Trophoblast cell (in vitro differentiated cells and primary cell): ENCODE measurements at regions not wholly inside any gene's neighbourhood (a gene's known extent, or its start where the extent isn't known, plus 50 kb on each side); places are given as distances from the start of the nearest gene placed in this dataset.

Source experiments
- DNase-seq, 2 donors: peaks; one replicate each; pipeline ENCODE4 v3.0.0-alpha.2; 2016
- H2AFZ ChIP-seq: 2 replicates; pipeline ENCODE4 v1.6.1; 2013; ENCODE audit warnings: low read length, moderate library complexity, mild to moderate bottlenecking; ENCODE audit not compliant: insufficient read depth, poor library complexity
- H2AK5ac ChIP-seq: 2 replicates; pipeline ENCODE4 v1.6.1; 2013; ENCODE audit warnings: mild to moderate bottlenecking, low read length
- H2BK120ac ChIP-seq: 2 replicates; pipeline ENCODE4 v1.6.1; 2013; ENCODE audit warnings: low read length, mild to moderate bottlenecking, moderate library complexity; ENCODE audit not compliant: insufficient read depth, poor library complexity
- H2BK12ac ChIP-seq: 2 replicates; pipeline ENCODE4 v1.6.1; 2013; ENCODE audit warnings: mild to moderate bottlenecking, low read length, moderate library complexity
- H2BK5ac ChIP-seq: 2 replicates; pipeline ENCODE4 v1.6.1; 2013; ENCODE audit warnings: low read length, low read depth, moderate library complexity, mild to moderate bottlenecking; ENCODE audit not compliant: poor library complexity
- H3K14ac ChIP-seq: 2 replicates; pipeline ENCODE4 v1.6.1; 2013; ENCODE audit warnings: mild to moderate bottlenecking, low read length
- H3K18ac ChIP-seq: 2 replicates; pipeline ENCODE4 v1.6.1; 2013; ENCODE audit warnings: mild to moderate bottlenecking, low read length
- H3K23ac ChIP-seq: 2 replicates; pipeline ENCODE4 v1.6.1; 2013; ENCODE audit warnings: low read length
- H3K27ac ChIP-seq: 2 replicates; pipeline ENCODE4 v1.5.1; 2013; ENCODE audit warnings: low read depth, mild to moderate bottlenecking, inconsistent platforms, low read length, moderate library complexity
- H3K27me3 ChIP-seq: 2 replicates; pipeline ENCODE4 v1.6.1; 2013; ENCODE audit warnings: inconsistent platforms, mild to moderate bottlenecking, low read length, moderate library complexity; ENCODE audit not compliant: insufficient read depth
- H3K36me3 ChIP-seq, 2 experiments: 1 replicate in 1 of 2; 2 replicates in 1 of 2; pipeline ENCODE4 v1.6.1; 2013; ENCODE audit warnings: low read length in 2 of 2, mild to moderate bottlenecking in 2 of 2, moderate library complexity in 1 of 2; ENCODE audit not compliant: insufficient read depth in 2 of 2, control insufficient read depth in 1 of 2
- H3K4ac ChIP-seq: 2 replicates; pipeline ENCODE4 v1.6.1; 2013; ENCODE audit warnings: low read depth, mild to moderate bottlenecking, low read length, moderate library complexity
- H3K4me1 ChIP-seq, 2 experiments: 1 replicate in 1 of 2; 2 replicates in 1 of 2; pipeline ENCODE4 v1.6.1; 2013; ENCODE audit warnings: low read length in 2 of 2, mild to moderate bottlenecking in 2 of 2, moderate library complexity in 1 of 2; ENCODE audit not compliant: insufficient read depth in 2 of 2, control insufficient read depth in 1 of 2
- H3K4me2 ChIP-seq: 2 replicates; pipeline ENCODE4 v1.6.1; 2013; ENCODE audit warnings: inconsistent platforms, mild to moderate bottlenecking, low read length, moderate library complexity
- H3K4me3 ChIP-seq: 2 replicates; pipeline ENCODE4 v1.5.1; 2013; ENCODE audit warnings: mild to moderate bottlenecking, low read depth, low read length, inconsistent platforms
- H3K79me1 ChIP-seq: one replicate; pipeline ENCODE4 v1.6.1; 2013; ENCODE audit warnings: low read length
- H3K79me2 ChIP-seq: 2 replicates; pipeline ENCODE4 v1.6.1; 2013; ENCODE audit warnings: low read length, mild to moderate bottlenecking; ENCODE audit not compliant: control insufficient read depth, insufficient read depth, poor library complexity
- H3K9ac ChIP-seq: 2 replicates; pipeline ENCODE4 v1.6.1; 2013; ENCODE audit warnings: mild to moderate bottlenecking, low read length
- H3K9me3 ChIP-seq: 2 replicates; pipeline ENCODE4 v1.6.1; 2013; ENCODE audit warnings: low read depth, mild to moderate bottlenecking, control low read depth, inconsistent platforms, low read length; ENCODE audit not compliant: insufficient read depth
- H4K12ac ChIP-seq: 2 replicates; pipeline ENCODE4 v1.6.1; 2013; ENCODE audit warnings: low read depth, mild to moderate bottlenecking, low read length, moderate library complexity
- H4K8ac ChIP-seq: 2 replicates; pipeline ENCODE4 v1.6.1; 2013; ENCODE audit warnings: low read depth, mild to moderate bottlenecking, low read length, moderate library complexity
- H4K91ac ChIP-seq: one replicate; pipeline ENCODE4 v1.6.1; 2013; ENCODE audit warnings: low read depth, mild to moderate bottlenecking, low read length, moderate library complexity
- WGBS: extraction: QIAGEN DNeasy Blood & Tissue Kit; methylation state at CpG from one replicate; pipeline ENCODE4 v1.1.7; 2013; ENCODE audit warnings: missing lambda C conversion rate; ENCODE audit not compliant: insufficient read length, insufficient coverage; ENCODE audit errors: extremely low coverage; 5-methylcytosine and 5-hydroxymethylcytosine counted together

DNA sequence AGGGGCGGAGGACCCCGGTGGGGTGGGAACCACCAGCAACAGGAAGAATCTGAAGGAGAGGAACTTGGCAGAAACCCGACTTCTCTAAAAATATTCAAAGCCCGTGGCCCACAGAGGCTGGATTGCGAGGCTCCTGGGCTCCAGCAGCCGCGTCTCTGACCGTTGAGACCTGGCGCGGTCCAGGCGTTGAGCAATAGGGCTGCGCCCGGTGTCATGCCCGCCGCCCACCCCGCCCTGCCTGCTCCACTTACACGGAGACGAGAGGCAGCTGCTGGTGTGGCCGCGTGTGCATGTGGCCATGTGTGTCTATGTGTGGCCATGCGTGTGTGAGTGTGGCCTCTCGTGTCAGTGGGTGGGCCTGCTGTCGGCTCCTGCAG, 83.6 kb downstream of the IRF8 start:
- H3K4me1 ChIP-seq, result peaks cover 0 to 4% of the 10 kb centered on the region in 2 experiments
- peak in 1 of 2 donors; percentile 37 for DNase-seq
- no peaks in the 10 kb centered on the region for H3K27me3 ChIP-seq
- no peak overlapping the region for H4K12ac ChIP-seq
- H3K23ac ChIP-seq, result no peak overlapping the region
- no peak overlapping the region for H3K27ac ChIP-seq
- H3K4me2 ChIP-seq, result no peak overlapping the region
- peaks cover 8% of the 10 kb centered on the region for H3K79me1 ChIP-seq
- peak overlapping the region; percentile 56 for H2BK120ac ChIP-seq
- H4K8ac ChIP-seq, result no peak overlapping the region
- H4K91ac ChIP-seq, result peak overlapping the region; percentile 36
- no peak overlapping the region for H3K18ac ChIP-seq
- H3K14ac ChIP-seq, result peak overlapping the region; percentile 24
- no peaks in the 10 kb centered on the region for H3K36me3 ChIP-seq
- H3K79me2 ChIP-seq, result no peaks in the 10 kb centered on the region
- H2AFZ ChIP-seq, result no peak overlapping the region
- H2BK5ac ChIP-seq, result no peak overlapping the region
- no peak overlapping the region for H3K4ac ChIP-seq
- no peak overlapping the region for H3K4me3 ChIP-seq
- H3K9ac ChIP-seq, result no peak overlapping the region
- peak overlapping the region; percentile 46 for H2BK12ac ChIP-seq
- H3K9me3 ChIP-seq, result no peaks in the 10 kb centered on the region
- peak overlapping the region; percentile 71 for H2AK5ac ChIP-seq
- no CpG with 5 or more reads among the region's 23 CpGs for WGBS

DNA sequence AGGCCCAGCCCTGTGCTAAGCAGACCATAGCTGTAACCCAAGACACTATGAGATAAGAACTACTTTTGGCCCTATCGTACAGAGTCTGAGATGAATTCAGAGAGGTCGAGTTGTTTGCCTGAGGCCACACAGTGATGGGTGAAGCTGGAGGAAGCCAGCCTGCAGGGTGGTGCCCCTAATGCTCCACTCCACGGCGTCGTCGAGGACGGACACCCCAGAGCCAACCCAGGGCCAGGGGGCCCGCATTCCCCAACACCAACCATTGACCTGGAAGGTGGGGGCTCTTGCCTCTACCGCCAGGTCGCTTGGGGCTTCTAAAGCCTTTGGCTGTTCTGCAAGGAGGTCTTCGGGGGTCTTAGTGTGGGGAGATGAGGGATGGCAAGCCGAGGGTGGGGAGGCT, 84.1 kb downstream of the IRF8 start:
- H2AK5ac ChIP-seq, result no peak overlapping the region
- no peaks in the 10 kb centered on the region for H3K36me3 ChIP-seq
- H3K4me3 ChIP-seq, result no peak overlapping the region
- peak overlapping the region; percentile 21 for H2BK12ac ChIP-seq
- no peak for DNase-seq
- no peak overlapping the region for H2AFZ ChIP-seq
- no peak overlapping the region for H4K12ac ChIP-seq
- H2BK120ac ChIP-seq, result peak overlapping the region; percentile 37
- H3K79me2 ChIP-seq, result no peaks in the 10 kb centered on the region
- H3K4me2 ChIP-seq, result no peak overlapping the region
- no peak overlapping the region for H4K8ac ChIP-seq
- no peak overlapping the region for H2BK5ac ChIP-seq
- no peak overlapping the region for H3K18ac ChIP-seq
- no peak overlapping the region for H3K4ac ChIP-seq
- H3K27me3 ChIP-seq, result no peaks in the 10 kb centered on the region
- no peak overlapping the region for H3K14ac ChIP-seq
- no CpG with 5 or more reads among the region's 12 CpGs for WGBS
- H3K9me3 ChIP-seq, result no peaks in the 10 kb centered on the region
- no peak overlapping the region for H3K27ac ChIP-seq
- peaks cover 0 to 4% of the 10 kb centered on the region in 2 experiments for H3K4me1 ChIP-seq
- H3K9ac ChIP-seq, result no peak overlapping the region
- no peak overlapping the region for H3K23ac ChIP-seq
- peak overlapping the region; percentile 33 for H4K91ac ChIP-seq
- peaks cover 8% of the 10 kb centered on the region for H3K79me1 ChIP-seq

DNA sequence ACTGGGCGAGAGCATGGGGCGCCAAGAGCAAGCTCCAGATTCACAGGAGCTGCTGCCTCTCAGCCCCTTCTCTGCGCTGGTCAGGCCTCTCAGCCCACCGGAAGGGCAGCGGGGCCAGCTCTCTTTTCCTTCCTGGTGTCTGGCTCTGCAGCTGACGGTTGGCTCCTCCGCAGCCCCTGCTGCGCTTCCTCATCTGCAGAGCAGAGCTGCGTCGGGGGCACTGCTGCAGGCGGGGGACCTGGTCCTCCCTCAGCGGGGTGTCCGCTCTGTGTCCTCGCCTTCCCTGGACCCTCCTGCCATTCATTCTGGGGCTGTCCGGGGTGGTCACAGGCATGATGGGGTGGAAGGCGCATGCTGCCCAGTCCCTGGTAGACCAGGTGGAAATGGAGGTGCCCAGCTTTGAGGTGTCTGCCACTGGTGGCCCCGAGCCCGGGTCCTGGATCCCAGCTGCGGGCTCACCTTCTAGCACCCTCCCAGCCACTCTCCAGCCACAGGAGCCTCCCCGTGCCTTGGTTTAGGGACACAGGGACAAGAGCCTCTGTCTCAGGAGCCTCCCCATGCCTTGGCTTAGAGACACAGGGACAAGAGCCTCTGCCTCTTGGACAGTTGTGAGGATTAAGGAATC, 84.8 kb downstream of the IRF8 start:
- Histone ChIP-seq H3K27me3 (no peaks in the 10 kb centered on the region), H3K23ac (no peak overlapping the region), H2BK120ac (peak overlapping the region; percentile 30), H4K8ac (no peak overlapping the region), H2AFZ (no peak overlapping the region), H3K4me2 (no peak overlapping the region), H2AK5ac (peak overlapping the region; percentile 11), H3K9ac (no peak overlapping the region), H3K18ac (no peak overlapping the region), H4K12ac (no peak overlapping the region), H3K79me2 (no peaks in the 10 kb centered on the region), H3K36me3 (no peaks in the 10 kb centered on the region), H3K4me3 (no peak overlapping the region), H2BK12ac (peak overlapping the region; percentile 33), H3K79me1 (peaks cover 8% of the 10 kb centered on the region), H4K91ac (peak overlapping the region; percentile 33), H3K27ac (no peak overlapping the region), H2BK5ac (no peak overlapping the region), H3K14ac (peak overlapping the region; percentile 20), H3K4me1 (peaks cover 0 to 4% of the 10 kb centered on the region in 2 experiments), H3K9me3 (no peaks in the 10 kb centered on the region), H3K4ac (no peak overlapping the region)
- DNase-seq, result no peak
- no CpG with 5 or more reads among the region's 20 CpGs for WGBS

DNA sequence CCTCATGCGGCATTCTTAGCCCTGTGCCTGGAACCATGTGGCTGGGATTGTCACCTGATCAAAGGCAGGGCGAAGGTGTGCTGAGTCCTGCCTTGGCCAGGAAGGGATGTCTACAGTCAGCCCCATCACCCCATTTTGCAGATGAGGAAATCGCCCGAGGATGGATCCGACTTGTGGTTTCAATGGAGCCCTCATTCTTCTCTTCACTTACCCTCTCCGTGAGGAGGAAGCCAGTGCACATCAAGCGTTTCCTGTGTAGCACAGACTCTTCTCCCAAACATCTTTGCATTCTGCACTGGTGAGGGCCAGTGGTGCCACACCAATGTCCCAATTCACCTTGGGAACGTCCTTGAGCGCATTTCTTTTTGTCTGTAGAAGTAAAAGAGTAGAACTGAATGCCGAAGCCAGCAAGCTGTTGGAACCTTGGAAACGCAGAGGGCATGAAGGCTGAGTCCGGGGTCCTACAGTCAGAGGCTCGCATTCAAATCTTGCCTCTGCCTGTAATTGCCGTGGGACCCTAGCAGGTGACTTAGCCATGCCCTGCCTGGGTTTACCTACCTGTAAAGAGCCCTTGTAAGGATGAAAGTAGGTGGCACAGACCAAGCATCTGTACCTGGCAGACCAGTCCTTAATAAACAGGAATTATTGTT, 85.4 kb downstream of the IRF8 start:
- no peak overlapping the region for H3K4me2 ChIP-seq
- no peak overlapping the region for H2BK120ac ChIP-seq
- peaks cover 8% of the 10 kb centered on the region for H3K79me1 ChIP-seq
- H3K4ac ChIP-seq, result no peak overlapping the region
- no peaks in the 10 kb centered on the region for H3K9me3 ChIP-seq
- no peaks in the 10 kb centered on the region for H3K79me2 ChIP-seq
- H3K23ac ChIP-seq, result no peak overlapping the region
- H4K91ac ChIP-seq, result no peak overlapping the region
- no peak overlapping the region for H2BK5ac ChIP-seq
- no peak overlapping the region for H3K27ac ChIP-seq
- H3K14ac ChIP-seq, result no peak overlapping the region
- no peak overlapping the region for H3K9ac ChIP-seq
- H3K36me3 ChIP-seq, result no peaks in the 10 kb centered on the region
- no peak overlapping the region for H2AK5ac ChIP-seq
- no CpG with 5 or more reads among the region's 14 CpGs for WGBS
- no peak overlapping the region for H3K4me3 ChIP-seq
- H2AFZ ChIP-seq, result no peak overlapping the region
- DNase-seq, result no peak
- H4K12ac ChIP-seq, result no peak overlapping the region
- no peak overlapping the region for H2BK12ac ChIP-seq
- H3K27me3 ChIP-seq, result no peaks in the 10 kb centered on the region
- no peak overlapping the region for H4K8ac ChIP-seq
- no peak overlapping the region for H3K18ac ChIP-seq
- peaks cover 0 to 4% of the 10 kb centered on the region in 2 experiments for H3K4me1 ChIP-seq
